HG02759 (cell line): ENCODE measurements at regions not wholly inside any gene's neighbourhood (a gene's known extent, or its start where the extent isn't known, plus 50 kb on each side); places are given as distances from the start of the nearest gene placed in this dataset.

Source experiments
- ATAC-seq: cut with Tn5 transposase; IDR thresholded peaks from one replicate; pipeline ENCODE4 v1.9.1; 2021; ENCODE audit warnings: mild to moderate bottlenecking, moderate library complexity; ENCODE audit not compliant: unreplicated experiment

DNA sequence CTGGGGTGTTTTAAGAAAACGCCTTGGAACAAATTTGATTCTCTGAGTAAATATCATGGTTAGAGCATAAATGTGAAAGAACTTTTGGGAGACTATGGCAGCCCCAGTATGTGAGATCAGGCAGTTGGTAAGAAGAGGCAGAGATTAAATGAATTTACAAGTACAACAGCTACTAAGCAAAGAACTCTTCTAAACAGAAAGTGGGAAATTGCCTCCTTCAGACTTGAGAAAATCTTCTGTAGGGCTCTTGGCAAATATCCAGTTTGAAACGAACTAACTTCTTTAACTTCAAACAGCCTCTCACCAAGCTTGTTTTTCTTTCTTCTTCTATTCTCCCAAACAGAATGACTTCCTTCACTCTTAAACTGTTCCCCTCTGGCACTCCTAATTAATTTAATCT is 337.7 kb downstream of the SIPA1L2 start:
- no peak for ATAC-seq

DNA sequence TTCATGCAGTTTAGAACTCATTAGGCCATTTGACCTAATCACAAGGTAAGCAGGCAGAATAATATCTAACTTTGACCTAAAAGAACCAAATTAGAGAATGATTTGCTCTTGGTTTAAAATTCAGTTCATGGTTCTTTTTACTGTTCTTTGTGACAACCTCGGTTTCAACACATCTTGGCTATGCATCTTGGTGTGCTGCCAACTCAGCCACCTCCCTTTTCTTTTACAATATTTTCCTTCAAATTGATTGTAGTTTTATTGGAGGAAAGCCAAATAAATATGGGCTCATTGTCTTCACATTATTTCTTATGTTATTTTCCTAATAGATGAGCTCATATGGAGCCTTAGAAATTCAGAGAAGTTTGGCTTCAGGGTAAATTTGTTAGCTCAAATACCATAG is 338.3 kb downstream of the SIPA1L2 start:
- no peak for ATAC-seq

GRCh38 chr1:232291261-232291660 is 338.7 kb downstream of the SIPA1L2 start:
- ATAC-seq = no peak

DNA sequence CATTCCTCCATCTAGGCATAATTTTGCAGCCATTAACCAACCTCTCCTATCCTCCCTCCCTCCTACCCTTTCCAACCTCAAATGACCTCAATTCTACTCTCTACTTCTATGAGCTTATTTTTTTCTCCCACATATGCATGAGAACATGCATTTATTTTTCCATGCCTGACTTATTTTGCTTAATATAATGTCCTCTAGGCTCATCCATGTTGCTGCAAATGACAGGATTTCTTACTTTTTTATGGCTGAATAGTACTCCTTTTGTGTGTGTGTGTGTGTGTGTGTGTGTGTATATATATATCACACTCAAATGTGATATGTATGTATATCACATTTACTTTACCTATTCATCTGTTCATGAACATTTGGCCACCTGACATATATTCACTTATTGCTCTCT is 339.4 kb downstream of the SIPA1L2 start:
- ATAC-seq = no peak

DNA sequence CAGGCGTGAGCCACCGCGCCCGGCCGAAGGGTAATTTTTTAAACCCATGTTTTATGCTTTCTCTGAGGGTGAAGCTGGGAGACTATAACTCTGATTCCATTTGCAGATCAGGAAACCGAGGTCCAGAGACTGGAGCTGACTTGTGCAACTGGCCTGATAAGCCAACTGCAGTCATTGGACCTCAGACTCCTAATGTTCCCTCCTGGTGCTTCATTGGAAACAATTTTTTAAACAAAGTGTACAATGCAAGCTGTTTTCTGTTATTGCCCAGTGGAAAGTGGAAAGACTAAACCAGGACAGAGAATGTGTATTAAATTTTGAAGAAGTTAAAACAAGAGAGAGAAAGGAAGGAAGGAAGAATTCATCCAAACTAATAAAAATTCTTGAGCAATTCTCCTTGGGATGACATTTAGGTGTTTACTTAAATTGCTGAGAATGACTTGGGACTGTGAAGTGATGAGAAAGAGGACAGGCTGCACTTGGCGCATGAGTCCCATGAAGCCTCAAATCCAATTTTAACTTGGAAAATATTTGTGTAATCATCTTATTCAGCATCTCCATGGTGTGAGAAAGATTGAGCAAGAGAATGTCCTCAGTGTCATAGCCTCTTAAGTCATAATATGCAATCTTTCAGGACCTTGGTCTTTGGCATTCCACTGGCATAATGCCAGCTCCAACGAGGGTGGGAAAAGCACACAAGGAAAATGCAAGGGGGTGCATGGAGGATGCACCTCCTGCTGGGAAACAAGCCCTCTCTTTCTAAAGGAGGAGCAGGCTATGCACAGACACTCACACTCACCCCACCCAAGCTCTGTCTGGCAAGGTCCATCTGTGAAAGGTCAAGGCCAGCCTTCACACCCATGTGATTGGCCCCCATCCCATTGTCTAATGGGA is 342.0 kb downstream of the SIPA1L2 start:
- ATAC-seq = no peak

DNA sequence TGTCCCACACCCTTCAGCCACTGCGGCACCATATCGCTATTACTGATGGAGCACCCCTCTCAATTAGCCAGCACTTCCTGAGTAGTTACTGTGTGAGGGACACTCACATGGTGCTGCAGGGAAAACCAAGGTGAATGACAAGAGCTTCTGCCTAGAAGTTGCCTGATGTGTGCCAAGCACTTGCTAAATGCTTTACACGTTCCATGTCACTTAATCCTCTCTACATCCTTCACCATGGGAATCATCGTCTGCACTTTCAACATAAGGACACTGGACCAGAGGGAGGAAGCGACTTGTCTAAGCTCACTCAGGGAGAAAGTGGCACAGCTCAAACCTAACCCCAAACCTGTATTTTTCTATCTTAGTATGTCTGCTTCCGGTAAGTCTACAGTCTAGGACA is 344.8 kb downstream of the SIPA1L2 start:
- ATAC-seq = no peak

DNA sequence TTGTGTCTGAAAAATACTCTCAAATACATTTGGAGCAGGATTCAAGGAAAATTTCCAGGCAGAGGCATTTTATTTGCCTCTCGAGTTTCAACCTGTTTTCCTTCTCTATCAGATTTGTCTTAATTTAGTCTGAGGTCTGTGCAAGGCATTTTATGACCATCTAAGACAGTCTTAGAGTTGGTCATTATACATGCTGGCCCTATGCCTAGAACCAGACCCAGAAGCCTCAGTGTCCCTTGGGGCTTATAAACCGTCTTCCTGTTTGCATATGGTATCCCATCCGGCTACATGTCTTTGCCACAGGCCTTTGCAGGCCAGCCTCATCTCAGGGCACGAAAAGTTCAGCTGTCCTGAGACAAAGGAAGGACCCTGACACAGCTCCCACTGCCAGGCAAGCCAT is 346.1 kb downstream of the SIPA1L2 start:
- ATAC-seq = no peak

- no peak for ATAC-seq
Observed at GRCh38 chr1:232282498-232282897, 347.4 kb downstream of the SIPA1L2 start.

- no peak for ATAC-seq
Observed at GRCh38 chr1:232280910-232281309, 349.0 kb downstream of the SIPA1L2 start.

- no peak for ATAC-seq
Observed at GRCh38 chr1:232279909-232280400, 350.0 kb downstream of the SIPA1L2 start.

GRCh38 chr1:232278925-232279324 is 351.0 kb downstream of the SIPA1L2 start:
- no peak for ATAC-seq

- no peak for ATAC-seq
Observed at GRCh38 chr1:232276651-232277050, 353.3 kb downstream of the SIPA1L2 start.

GRCh38 chr1:232274999-232275710 is 354.8 kb downstream of the SIPA1L2 start:
- no peak for ATAC-seq

DNA sequence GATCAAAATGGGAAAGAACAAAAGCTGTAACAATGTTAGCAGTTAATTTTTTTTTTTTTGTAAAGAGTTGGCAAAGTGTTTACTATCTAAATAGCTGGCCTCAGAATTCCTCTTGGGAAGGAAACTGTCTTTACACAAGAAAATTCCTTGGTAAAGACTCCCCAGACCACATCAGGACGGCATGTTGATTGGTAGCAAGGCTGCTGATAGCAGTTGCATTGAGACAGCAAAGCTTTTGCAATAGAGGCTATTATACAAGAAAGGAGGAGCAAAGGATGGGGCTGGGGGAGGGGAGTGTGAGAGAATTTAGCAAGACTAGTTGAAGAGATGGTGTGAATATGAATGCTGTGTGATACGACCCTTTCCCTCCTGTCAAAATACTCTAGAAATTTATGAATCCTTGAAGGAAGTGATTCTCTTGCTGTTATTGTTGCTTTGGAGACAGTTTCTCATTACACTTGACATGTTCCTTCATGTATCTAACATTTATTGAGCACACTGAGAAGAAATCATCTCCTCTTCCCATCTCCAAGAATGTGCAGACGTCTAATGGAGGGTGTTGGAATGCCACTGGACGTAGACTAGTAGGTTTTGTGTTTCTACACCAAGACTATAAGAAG is 355.6 kb downstream of the SIPA1L2 start:
- no peak for ATAC-seq

- ATAC-seq = no peak
Observed at GRCh38 chr1:232273011-232273410, 356.9 kb downstream of the SIPA1L2 start.

DNA sequence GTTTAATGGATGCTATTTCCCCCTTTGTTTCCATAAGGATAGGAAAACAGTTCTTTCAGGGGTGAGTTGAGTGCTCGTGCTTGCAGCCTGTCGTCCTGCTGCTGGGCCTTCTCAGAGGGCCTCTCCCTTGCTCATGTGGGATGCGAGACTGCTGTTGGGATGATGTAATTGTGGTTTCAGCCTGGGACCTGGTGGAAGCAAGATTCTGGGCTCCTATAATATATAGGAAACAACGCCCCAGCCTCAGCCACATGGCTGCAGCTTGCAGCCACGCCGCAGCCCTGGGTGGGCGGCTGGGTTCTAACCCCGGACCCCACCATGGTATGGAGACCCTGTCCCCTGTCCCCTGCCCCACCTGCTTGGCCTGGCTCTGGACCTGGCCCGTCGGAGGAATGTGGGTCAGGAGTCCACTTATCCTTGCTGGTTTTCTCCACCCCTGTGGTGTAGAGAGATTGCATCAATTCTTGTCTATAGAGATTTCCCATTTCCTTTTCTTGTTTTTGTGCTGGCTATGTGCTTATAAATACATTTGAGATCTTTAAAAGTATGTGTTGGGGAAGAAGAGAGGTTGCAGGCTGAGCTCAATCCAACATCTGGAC is 357.8 kb downstream of the SIPA1L2 start:
- ATAC-seq = no peak

- ATAC-seq = no peak
Observed at GRCh38 chr1:232271299-232271698, 358.6 kb downstream of the SIPA1L2 start.

DNA sequence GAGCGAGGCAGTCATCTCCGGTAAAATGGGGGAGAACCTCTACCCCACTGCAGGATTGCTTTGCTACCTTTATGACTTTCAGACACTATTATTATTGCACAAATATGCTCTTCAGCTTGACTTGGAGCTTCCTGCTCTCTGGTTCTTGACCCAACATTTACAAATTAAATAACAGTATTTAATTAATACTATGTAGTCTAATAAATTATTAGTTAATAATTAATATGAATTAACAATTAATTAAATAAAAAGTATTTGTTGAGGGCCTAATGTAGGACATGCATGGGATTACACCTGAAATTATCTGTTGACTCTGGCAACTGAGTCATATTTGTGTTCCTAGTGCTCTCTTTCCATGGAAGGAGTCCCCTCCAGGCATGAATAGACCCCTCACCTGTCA is 359.9 kb downstream of the SIPA1L2 start:
- ATAC-seq = no peak

- no peak for ATAC-seq
Observed at GRCh38 chr1:232267837-232268598, 361.9 kb downstream of the SIPA1L2 start.

- ATAC-seq = no peak
Observed at GRCh38 chr1:232267092-232267836, 362.7 kb downstream of the SIPA1L2 start.
